Fibroblast of the aortic adventitia (primary cell): ENCODE measurements at regions not wholly inside any gene's neighbourhood (a gene's known extent, or its start where the extent isn't known, plus 50 kb on each side); places are given as distances from the start of the nearest gene placed in this dataset.
"Not testable (repeated sequence)": the region's sequence is repeated elsewhere in the genome, so short reads cannot be mapped to it uniquely, and the experiment has no call there.

Experiments used
- DNase-seq: peaks from one replicate; pipeline ENCODE4 v3.0.0-alpha.2; 2010; ENCODE audit warnings: low read depth
- H3K4me3 ChIP-seq: 2 replicates; pipeline ENCODE4 v1.5.1; 2011; ENCODE audit warnings: low read depth, mild to moderate bottlenecking, control low read depth, low read length, moderate library complexity
- CTCF ChIP-seq: IDR thresholded peaks from 2 replicates; pipeline ENCODE4 v1.5.1; 2011; ENCODE audit warnings: mild to moderate bottlenecking, low read length, control low read depth, inconsistent platforms; ENCODE audit not compliant: insufficient read depth

- no peak for DNase-seq
- H3K4me3 ChIP-seq = no peak overlapping the region
- no peak for TF ChIP-seq CTCF
Measured at GRCh38 chr14:43132441-43132840, 1374.6 kb downstream of the FSCB start.

GRCh38 chr14:43128429-43128828 lies 1378.7 kb downstream of the FSCB start:
- DNase-seq, H3K4me3 ChIP-seq: not testable (repeated sequence)

- not testable (repeated sequence) for DNase-seq, H3K4me3 ChIP-seq
Measured at GRCh38 chr14:43127874-43128273, 1379.2 kb downstream of the FSCB start.

- no peak overlapping the region for H3K4me3 ChIP-seq
- DNase-seq = no peak
- TF ChIP-seq CTCF = no peak
Measured at GRCh38 chr14:43123544-43123943, 1383.5 kb downstream of the FSCB start.

GRCh38 chr14:43119672-43120071 lies 1387.4 kb downstream of the FSCB start:
- TF ChIP-seq CTCF = no peak
- DNase-seq = no peak
- H3K4me3 ChIP-seq = no peak overlapping the region

- TF ChIP-seq CTCF = no peak
- no peak overlapping the region for H3K4me3 ChIP-seq
- no peak for DNase-seq
Measured at GRCh38 chr14:43116341-43116740, 1390.7 kb downstream of the FSCB start.

GRCh38 chr14:43105305-43105704 lies 1401.8 kb downstream of the FSCB start:
- DNase-seq = no peak
- TF ChIP-seq CTCF = no peak
- no peak overlapping the region for H3K4me3 ChIP-seq

- no peak overlapping the region for H3K4me3 ChIP-seq
- no peak for TF ChIP-seq CTCF
Measured at GRCh38 chr14:43090380-43090779, 1416.7 kb downstream of the FSCB start.

More at GRCh38 chr14:43090380-43090779, 1416.7 kb downstream of the FSCB start:
- no peak for DNase-seq
